ENCODE measurements at regions not wholly inside any gene's neighbourhood (a gene's known extent, or its start where the extent isn't known, plus 50 kb on each side); places are given as distances from the start of the nearest gene placed in this dataset.

GRCh38 chr4:162239992-162240769 lies 76.4 kb upstream of the FSTL5 start:
- DNase-seq (ENCODE audit: low read depth, low spot score) = no peak
- CTCF ChIA-PET = no interaction called here
- POLR2A ChIA-PET = no interaction called here
- Histone ChIP-seq H3K27me3 (ENCODE audit: control insufficient read depth, insufficient read depth, low read length) (no peaks in the 10 kb centered on the region), H3K9me3 (ENCODE audit: control insufficient read depth, insufficient read depth, low read length) (peaks cover 12% of the 10 kb centered on the region), H3K27ac (ENCODE audit: low read depth, low read length) (no peak overlapping the region), H3K4me3 (ENCODE audit: low read depth, low read length) (no peak overlapping the region)
- TF ChIP-seq CTCF (IDR thresholded peaks at IDR 0.05; ENCODE audit: low read depth, low read length) = no peak

DNA sequence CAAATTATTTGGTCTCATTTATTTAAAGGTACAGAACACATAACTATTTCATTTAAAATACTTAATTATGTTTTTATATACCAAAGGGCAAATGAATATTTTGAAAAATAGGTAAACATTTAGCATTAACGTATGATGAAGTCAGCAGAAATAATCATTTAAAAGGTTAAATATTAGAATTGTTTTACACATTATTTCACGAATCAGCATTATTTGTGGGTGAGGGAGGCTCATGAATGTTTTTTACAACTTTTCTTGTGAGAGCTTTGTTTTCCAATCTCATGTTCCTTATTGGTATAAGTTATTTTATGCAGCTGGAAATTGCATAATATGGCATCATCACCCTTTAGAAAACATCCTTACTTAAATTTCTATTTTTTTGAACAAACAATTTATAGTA lies 73.9 kb upstream of the FSTL5 start:
- POLR2A ChIA-PET = no interaction called here
- Histone ChIP-seq H3K27me3 (ENCODE audit: control insufficient read depth, insufficient read depth, low read length) (no peaks in the 10 kb centered on the region), H3K9me3 (ENCODE audit: control insufficient read depth, insufficient read depth, low read length) (peaks cover 5% of the 10 kb centered on the region), H3K4me3 (ENCODE audit: low read depth, low read length) (no peak overlapping the region), H3K27ac (ENCODE audit: low read depth, low read length) (no peak overlapping the region)
- no peak for TF ChIP-seq CTCF (IDR thresholded peaks at IDR 0.05; ENCODE audit: low read depth, low read length)
- DNase-seq (ENCODE audit: low read depth, low spot score) = no peak
- CTCF ChIA-PET = no interaction called here

GRCh38 chr4:162234595-162234994 lies 70.8 kb upstream of the FSTL5 start:
- Histone ChIP-seq H3K27me3 (ENCODE audit: control insufficient read depth, insufficient read depth, low read length) (no peaks in the 10 kb centered on the region), H3K9me3 (ENCODE audit: control insufficient read depth, insufficient read depth, low read length) (peaks cover 6% of the 10 kb centered on the region; the same call in 1 of the 2 replicates), H3K4me3 (ENCODE audit: low read depth, low read length) (no peak overlapping the region), H3K27ac (ENCODE audit: low read depth, low read length) (no peak overlapping the region)
- no peak for TF ChIP-seq CTCF (IDR thresholded peaks at IDR 0.05; ENCODE audit: low read depth, low read length)
- no peak for DNase-seq (ENCODE audit: low read depth, low spot score)
- POLR2A ChIA-PET = no interaction called here
- CTCF ChIA-PET = no interaction called here

DNA sequence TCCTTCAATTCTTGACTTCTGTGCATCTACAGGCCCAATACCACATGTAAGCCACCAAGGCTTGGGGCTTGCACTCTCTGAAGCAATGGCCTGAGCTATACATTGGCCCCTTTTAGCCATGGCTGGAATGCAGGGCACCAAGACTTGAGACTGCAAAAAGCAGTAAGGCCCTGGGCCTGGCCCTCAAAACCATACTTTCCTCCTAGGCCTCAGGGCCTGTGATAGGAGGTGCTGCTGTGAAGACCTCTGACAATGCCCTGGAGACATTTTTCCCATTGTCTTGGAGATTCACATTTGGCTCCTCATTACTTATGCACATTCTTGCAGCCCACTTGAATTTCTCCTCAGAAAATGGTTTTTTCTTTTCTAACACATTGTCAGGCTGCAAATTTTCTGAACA lies 68.5 kb upstream of the FSTL5 start:
- POLR2A ChIA-PET = no interaction called here
- TF ChIP-seq CTCF (IDR thresholded peaks at IDR 0.05; ENCODE audit: low read depth, low read length) = no peak

DNA sequence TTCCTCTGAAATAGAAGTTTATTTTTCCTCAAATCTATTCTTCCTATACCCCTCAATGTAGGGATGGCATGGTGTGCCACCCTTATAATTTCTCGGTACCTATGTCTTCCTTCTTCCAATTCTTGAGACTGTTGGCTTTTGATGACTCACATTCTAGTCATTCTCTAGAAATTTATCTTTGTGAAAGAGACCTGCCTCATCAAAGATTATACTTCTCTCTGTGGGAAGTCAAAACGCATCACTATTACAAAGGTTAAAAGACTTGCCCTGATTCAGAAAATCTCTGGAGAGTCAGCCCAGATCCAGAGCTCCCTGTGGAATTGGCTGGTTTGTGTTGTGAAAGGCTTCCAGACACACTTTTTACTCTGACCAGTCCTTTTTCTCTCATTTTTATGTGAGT lies 65.9 kb upstream of the FSTL5 start:
- POLR2A ChIA-PET = no interaction called here
- Histone ChIP-seq H3K27ac (ENCODE audit: low read depth, low read length) (no peak overlapping the region), H3K9me3 (ENCODE audit: control insufficient read depth, insufficient read depth, low read length) (peaks cover 6% of the 10 kb centered on the region; the same call in 1 of the 2 replicates), H3K4me3 (ENCODE audit: low read depth, low read length) (no peak overlapping the region), H3K27me3 (ENCODE audit: control insufficient read depth, insufficient read depth, low read length) (no peaks in the 10 kb centered on the region)
- CTCF ChIA-PET = no interaction called here
- no peak for TF ChIP-seq CTCF (IDR thresholded peaks at IDR 0.05; ENCODE audit: low read depth, low read length)
- no peak for DNase-seq (ENCODE audit: low read depth, low spot score)

More for the DNA sequence above, 68.5 kb upstream of the FSTL5 start:
- Histone ChIP-seq H3K27ac (ENCODE audit: low read depth, low read length) (no peak overlapping the region), H3K9me3 (ENCODE audit: control insufficient read depth, insufficient read depth, low read length) (peaks cover 6% of the 10 kb centered on the region; the same call in 1 of the 2 replicates), H3K4me3 (ENCODE audit: low read depth, low read length) (no peak overlapping the region), H3K27me3 (ENCODE audit: control insufficient read depth, insufficient read depth, low read length) (no peaks in the 10 kb centered on the region)
- CTCF ChIA-PET = no interaction called here
- DNase-seq (ENCODE audit: low read depth, low spot score) = no peak

Data from AG04450 (cell line).